ENCODE measurements at regions not wholly inside any gene's neighbourhood (a gene's known extent, or its start where the extent isn't known, plus 50 kb on each side); places are given as distances from the start of the nearest gene placed in this dataset.
"Not testable (repeated sequence)": the region's sequence is repeated elsewhere in the genome, so short reads cannot be mapped to it uniquely, and the experiment has no call there.

DNA sequence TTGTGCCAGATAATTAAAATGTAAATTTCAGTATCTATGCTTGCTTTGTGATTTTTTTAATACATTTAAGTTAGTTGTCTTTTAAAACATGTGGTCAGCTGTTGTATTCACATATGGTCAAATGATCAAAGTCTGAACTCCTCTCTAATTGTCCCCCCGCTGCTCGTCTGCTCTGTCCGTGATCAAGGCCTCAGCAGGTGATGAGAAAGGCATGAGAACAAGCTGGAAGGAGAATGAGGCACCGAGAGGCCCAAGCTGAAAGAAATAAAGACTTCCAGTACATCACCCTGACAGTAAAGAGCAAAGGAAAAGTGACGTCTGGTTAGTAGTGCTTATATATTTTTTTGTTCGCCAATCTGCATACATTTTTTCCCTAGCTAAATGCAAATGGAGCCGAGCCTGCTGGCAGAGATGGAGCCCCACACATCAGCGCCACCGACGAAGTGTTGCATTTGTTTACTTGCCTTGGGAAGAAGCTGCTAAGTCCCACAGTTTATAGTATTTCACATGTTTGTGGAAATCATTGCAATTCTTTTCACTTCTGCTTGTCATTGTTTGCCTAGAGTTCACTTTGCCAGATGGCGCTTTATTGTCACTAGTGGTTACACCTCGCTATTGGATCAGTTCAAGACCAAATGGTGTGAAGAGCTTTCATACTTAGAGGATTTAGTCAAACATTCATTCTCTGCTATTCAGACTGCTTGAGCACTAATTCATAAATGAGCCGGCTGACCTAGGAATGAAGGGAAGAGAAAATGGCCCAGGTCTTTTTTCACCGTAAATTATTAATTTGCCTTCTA is 181.5 kb downstream of the ZIC3 start:
- Histone ChIP-seq H3K4me3 (no peak overlapping the region), H3K36me3 (no peaks in the 10 kb centered on the region), H3K27ac (no peak overlapping the region), H3K27me3 (no peaks in the 10 kb centered on the region), H3K4me1 (no peaks in the 10 kb centered on the region), H3K9me3 (no peaks in the 10 kb centered on the region)
- DNase-seq: no peak
- TF ChIP-seq CTCF (IDR thresholded peaks at IDR 0.05): no peak
- intact Hi-C loops (cut with DNase I; ENCODE audit: low total_unique reads): no loop called here

DNA sequence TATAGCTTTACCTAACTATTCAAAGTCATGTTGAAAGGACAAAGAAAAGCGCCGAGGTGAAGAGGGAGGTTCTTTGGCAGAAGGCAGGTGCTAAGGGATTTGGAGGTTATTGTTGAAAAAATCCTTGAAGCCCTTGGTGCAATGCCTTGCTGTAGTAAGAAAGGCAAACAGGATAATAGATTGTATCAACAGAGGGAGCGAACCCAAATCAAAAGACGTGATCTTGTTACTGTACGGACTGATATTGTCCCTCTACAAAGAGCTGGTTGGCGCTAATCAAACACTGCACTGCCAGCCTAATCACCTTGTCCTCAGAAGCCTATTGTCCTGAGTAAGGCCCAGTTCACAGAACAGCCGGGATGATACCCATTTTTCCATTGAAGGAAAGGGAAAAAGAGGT is 182.9 kb downstream of the ZIC3 start:
- no peak overlapping the region for H3K27ac ChIP-seq
- H3K4me3 ChIP-seq: no peak overlapping the region
- no peaks in the 10 kb centered on the region for H3K36me3 ChIP-seq
- H3K4me1 ChIP-seq: no peaks in the 10 kb centered on the region
- DNase-seq: no peak
- no peaks in the 10 kb centered on the region for H3K9me3 ChIP-seq
- intact Hi-C loops (cut with DNase I; ENCODE audit: low total_unique reads): no loop called here
- no peaks in the 10 kb centered on the region for H3K27me3 ChIP-seq
- TF ChIP-seq CTCF (IDR thresholded peaks at IDR 0.05): no peak

GRCh38 chrX:137749246-137749645 is 183.3 kb downstream of the ZIC3 start:
- Histone ChIP-seq H3K27me3 (no peaks in the 10 kb centered on the region), H3K4me3 (no peak overlapping the region), H3K36me3 (no peaks in the 10 kb centered on the region), H3K9me3 (no peaks in the 10 kb centered on the region), H3K27ac (no peak overlapping the region), H3K4me1 (no peaks in the 10 kb centered on the region)
- no peak for DNase-seq
- intact Hi-C loops (cut with DNase I; ENCODE audit: low total_unique reads): no loop called here
- TF ChIP-seq CTCF (IDR thresholded peaks at IDR 0.05): no peak

- H3K9me3 ChIP-seq: peaks cover 0 to 18% (median 6%) of the 10 kb centered on the region in 3 donors
Measured at GRCh38 chrX:137771537-137771936, 205.6 kb downstream of the ZIC3 start.

DNA sequence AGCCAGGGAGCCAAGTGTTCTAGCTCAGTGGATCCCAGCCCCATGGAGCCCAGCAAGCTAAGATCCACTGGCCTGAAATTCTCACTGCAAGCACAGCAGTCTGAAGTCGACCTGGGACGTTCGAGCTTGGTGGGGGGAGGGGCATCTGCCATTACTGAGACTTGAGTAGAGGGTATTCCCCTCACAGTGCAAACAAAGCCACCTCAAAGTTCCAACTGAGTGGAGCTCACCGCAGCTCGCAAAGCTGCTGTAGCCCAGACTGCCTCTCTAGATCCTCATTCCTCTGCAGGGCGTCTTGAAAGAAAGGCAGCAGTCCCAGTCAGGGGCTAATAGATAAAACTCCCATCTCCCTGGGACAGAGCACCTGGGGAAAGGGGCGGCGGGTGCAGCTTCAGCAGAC is 226.3 kb downstream of the ZIC3 start:
- Histone ChIP-seq H3K4me3 (no peak overlapping the region), H3K36me3 (no peaks in the 10 kb centered on the region), H3K27ac (no peak overlapping the region), H3K4me1 (no peaks in the 10 kb centered on the region), H3K9me3 (no peaks in the 10 kb centered on the region), H3K27me3 (no peaks in the 10 kb centered on the region)
- intact Hi-C loops (cut with DNase I; ENCODE audit: low total_unique reads): no loop called here
- DNase-seq: no peak
- TF ChIP-seq CTCF (IDR thresholded peaks at IDR 0.05): no peak

More at GRCh38 chrX:137771537-137771936, 205.6 kb downstream of the ZIC3 start:
- no peaks in the 10 kb centered on the region for H3K27me3 ChIP-seq
- no peak for DNase-seq
- H3K36me3 ChIP-seq: no peaks in the 10 kb centered on the region
- intact Hi-C loops (cut with DNase I; ENCODE audit: low total_unique reads): no loop called here
- no peak overlapping the region for H3K27ac ChIP-seq
- H3K4me3 ChIP-seq: no peak overlapping the region
- TF ChIP-seq CTCF (IDR thresholded peaks at IDR 0.05): no peak
- H3K4me1 ChIP-seq: no peaks in the 10 kb centered on the region

DNA sequence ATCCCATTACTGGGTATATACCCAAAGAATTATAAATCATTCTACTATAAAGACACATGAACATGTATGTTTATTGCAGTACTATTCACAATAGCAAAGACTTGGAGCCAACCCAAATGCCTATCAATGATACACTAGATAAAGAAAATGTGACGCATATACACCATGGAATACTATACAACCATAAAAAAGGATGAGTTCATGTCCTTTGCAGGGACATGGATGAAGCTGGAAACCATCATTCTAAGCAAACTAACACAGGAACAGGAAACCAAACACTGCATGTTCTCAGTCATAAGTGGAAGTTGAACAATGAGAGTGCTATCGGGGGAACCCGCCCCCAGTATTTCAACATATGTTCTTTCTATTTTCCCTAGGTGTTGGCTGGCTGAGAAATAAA is 232.0 kb downstream of the ZIC3 start:
- H3K4me3 ChIP-seq; H3K27me3 ChIP-seq; DNase-seq; H3K27ac ChIP-seq; H3K4me1 ChIP-seq; intact Hi-C loops (cut with DNase I; ENCODE audit: low total_unique reads); H3K36me3 ChIP-seq; H3K9me3 ChIP-seq: not testable (repeated sequence)
